Nephron progenitor cell (in vitro differentiated cells): ENCODE measurements at regions not wholly inside any gene's neighbourhood (a gene's known extent, or its start where the extent isn't known, plus 50 kb on each side); places are given as distances from the start of the nearest gene placed in this dataset.

Experiments
- DNase-seq: peaks from one replicate; pipeline ENCODE4 v3.0.0; 2021
- H3K27ac Mint-ChIP-seq: 2 replicates; pipeline ENCODE4 v1.8.0; 2021; ENCODE audit warnings: mild to moderate bottlenecking, moderate library complexity, mixed read lengths
- H3K27me3 Mint-ChIP-seq: 2 replicates; pipeline ENCODE4 v1.8.0; 2021; ENCODE audit warnings: mild to moderate bottlenecking, low read depth, mixed read lengths; ENCODE audit not compliant: poor library complexity
- H3K36me3 Mint-ChIP-seq: 2 replicates; pipeline ENCODE4 v1.8.0; 2021; ENCODE audit warnings: low read depth, mixed read lengths
- H3K4me1 Mint-ChIP-seq: 2 replicates; pipeline ENCODE4 v1.8.0; 2021; ENCODE audit warnings: mixed read lengths
- H3K4me3 Mint-ChIP-seq: 2 replicates; pipeline ENCODE4 v1.8.0; 2021; ENCODE audit warnings: mild to moderate bottlenecking, moderate library complexity, mixed read lengths
- H3K9me3 Mint-ChIP-seq: 2 replicates; pipeline ENCODE4 v1.8.0; 2021; ENCODE audit warnings: mild to moderate bottlenecking, moderate library complexity, mixed read lengths
- CTCF ChIP-seq: fragments of 200-600 bp; sonication (generic); IDR thresholded peaks from 2 replicates; pipeline ENCODE4 v1.5.0; 2021; ENCODE audit warnings: antibody characterized with exemption

- H3K4me3 Mint-ChIP-seq: no peak overlapping the region
- peaks cover 10% of the 10 kb centered on the region for H3K27me3 Mint-ChIP-seq
- H3K36me3 Mint-ChIP-seq: no peaks in the 10 kb centered on the region
- no peaks in the 10 kb centered on the region for H3K9me3 Mint-ChIP-seq
- H3K27ac Mint-ChIP-seq: no peak overlapping the region
- DNase-seq: no peak
- TF ChIP-seq CTCF: no peak
- peaks cover 43% of the 10 kb centered on the region for H3K4me1 Mint-ChIP-seq
Observed at GRCh38 chr6:15824811-15825210, 162.0 kb upstream of the DTNBP1 start.

DNA sequence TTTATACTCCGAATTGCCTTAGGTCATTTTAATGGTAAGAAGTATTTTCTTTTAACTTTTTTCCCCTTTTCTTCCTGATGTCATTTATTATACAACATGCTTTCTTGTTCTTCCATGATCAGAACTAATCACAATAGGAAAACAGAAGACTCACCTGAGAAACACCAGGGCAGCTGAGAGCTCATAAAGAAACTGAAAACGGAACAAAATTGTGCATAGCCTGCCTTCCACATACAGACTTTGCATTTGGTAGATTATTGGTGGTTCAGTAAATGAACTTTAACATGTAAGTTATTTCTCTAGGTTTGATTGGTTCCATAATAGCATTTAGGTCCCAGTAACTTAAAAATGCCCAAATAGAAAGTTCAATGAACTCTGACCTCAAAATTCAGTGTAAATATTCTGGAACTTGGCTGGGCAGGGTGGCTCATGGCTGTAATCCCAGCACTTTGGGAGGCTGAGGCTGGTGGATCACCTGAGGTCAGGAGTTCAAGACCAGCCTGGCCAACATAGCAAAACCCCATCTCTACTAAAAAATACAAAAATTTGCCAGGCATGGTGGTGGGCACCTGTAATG is 161.1 kb upstream of the DTNBP1 start:
- Mint-ChIP-seq H3K36me3 (no peaks in the 10 kb centered on the region), H3K4me3 (no peak overlapping the region), H3K4me1 (peaks cover 48% of the 10 kb centered on the region)

DNA sequence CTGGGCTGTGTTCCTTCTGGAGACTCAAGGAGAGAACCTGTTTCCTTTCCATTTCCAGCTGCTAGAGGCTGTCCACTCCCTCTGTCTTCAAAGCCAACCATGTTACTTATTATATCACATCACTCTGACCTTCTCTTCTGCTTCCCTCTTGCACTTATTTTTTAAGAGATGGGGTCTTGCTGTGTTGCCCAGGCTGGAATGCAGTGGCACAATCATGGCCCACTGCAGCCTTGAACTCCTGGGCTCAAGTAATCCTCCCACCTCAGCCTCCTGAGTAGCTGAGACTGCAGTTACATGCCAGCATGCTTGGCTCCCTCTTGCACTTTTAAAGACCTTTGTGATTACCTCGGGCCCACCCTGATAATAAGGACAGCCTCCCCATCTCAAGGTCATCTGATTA is 160.0 kb upstream of the DTNBP1 start:
- H3K36me3 Mint-ChIP-seq: no peaks in the 10 kb centered on the region
- H3K9me3 Mint-ChIP-seq: no peaks in the 10 kb centered on the region
- no peak for TF ChIP-seq CTCF
- DNase-seq: no peak
- peaks cover 52% of the 10 kb centered on the region for H3K4me1 Mint-ChIP-seq
- H3K27me3 Mint-ChIP-seq: peaks cover 6% of the 10 kb centered on the region
- no peak overlapping the region for H3K27ac Mint-ChIP-seq
- H3K4me3 Mint-ChIP-seq: no peak overlapping the region

More for the DNA sequence above, 161.1 kb upstream of the DTNBP1 start:
- TF ChIP-seq CTCF: no peak
- H3K9me3 Mint-ChIP-seq: no peaks in the 10 kb centered on the region
- no peak for DNase-seq
- H3K27me3 Mint-ChIP-seq: peaks cover 10% of the 10 kb centered on the region
- H3K27ac Mint-ChIP-seq: peak overlapping the region; percentile 26

DNA sequence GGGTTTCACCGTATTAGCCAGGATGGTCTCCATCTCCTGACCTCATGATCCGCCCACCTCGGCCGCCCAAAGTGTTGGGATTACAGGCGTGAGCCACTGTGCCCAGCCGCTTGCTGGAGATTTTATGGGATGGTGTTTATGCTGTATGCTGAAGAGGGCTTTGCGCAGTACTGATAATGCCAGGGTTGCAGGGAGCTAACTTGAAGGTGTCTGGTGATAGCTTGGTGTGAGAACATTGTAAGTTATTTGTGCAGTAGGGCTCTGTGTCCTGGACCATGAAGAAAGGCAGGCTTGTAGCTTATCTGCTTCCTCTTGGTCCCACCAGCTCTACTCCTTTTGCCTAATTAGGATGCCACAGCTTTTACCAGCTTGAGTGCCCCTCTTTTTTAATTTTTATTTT is 157.0 kb upstream of the DTNBP1 start:
- no peak overlapping the region for H3K4me3 Mint-ChIP-seq
- DNase-seq: no peak

GRCh38 chr6:15819226-15819625 is 156.4 kb upstream of the DTNBP1 start:
- peaks cover 8% of the 10 kb centered on the region for H3K36me3 Mint-ChIP-seq
- H3K27me3 Mint-ChIP-seq: peaks cover 6% of the 10 kb centered on the region
- H3K27ac Mint-ChIP-seq: no peak overlapping the region
- peaks cover 46% of the 10 kb centered on the region for H3K4me1 Mint-ChIP-seq
- DNase-seq: no peak
- H3K4me3 Mint-ChIP-seq: no peak overlapping the region
- no peaks in the 10 kb centered on the region for H3K9me3 Mint-ChIP-seq
- no peak for TF ChIP-seq CTCF

More for the DNA sequence above, 157.0 kb upstream of the DTNBP1 start:
- H3K4me1 Mint-ChIP-seq: peaks cover 46% of the 10 kb centered on the region
- H3K27ac Mint-ChIP-seq: no peak overlapping the region
- H3K36me3 Mint-ChIP-seq: peaks cover 7% of the 10 kb centered on the region
- peaks cover 6% of the 10 kb centered on the region for H3K27me3 Mint-ChIP-seq
- H3K9me3 Mint-ChIP-seq: no peaks in the 10 kb centered on the region
- no peak for TF ChIP-seq CTCF

DNA sequence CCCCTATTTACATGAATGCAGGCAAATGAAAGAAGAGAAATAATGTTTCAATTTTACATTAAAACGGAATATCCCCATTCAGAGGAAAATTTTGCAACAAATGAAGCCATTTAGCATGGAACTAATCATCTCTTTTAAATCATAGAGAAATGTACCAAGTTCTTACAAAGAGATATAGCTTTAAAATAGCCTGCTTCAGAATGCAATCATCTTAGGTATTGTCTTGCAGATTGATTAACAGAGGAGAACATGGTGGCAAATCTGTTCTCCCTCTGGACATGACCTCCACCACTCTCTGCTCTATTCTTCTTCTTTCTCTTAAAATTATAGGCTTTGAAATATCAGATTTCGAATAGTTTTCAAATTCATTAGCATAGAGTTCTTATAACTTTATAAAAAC is 155.7 kb upstream of the DTNBP1 start:
- H3K36me3 Mint-ChIP-seq: peaks cover 8% of the 10 kb centered on the region
- no peak overlapping the region for H3K4me3 Mint-ChIP-seq
- DNase-seq: no peak
- TF ChIP-seq CTCF: no peak
- peaks cover 45% of the 10 kb centered on the region for H3K4me1 Mint-ChIP-seq
- no peak overlapping the region for H3K27ac Mint-ChIP-seq
- H3K27me3 Mint-ChIP-seq: peaks cover 4% of the 10 kb centered on the region
- no peaks in the 10 kb centered on the region for H3K9me3 Mint-ChIP-seq
